Upper lobe of left lung (tissue), 4 donors: ENCODE measurements at regions not wholly inside any gene's neighbourhood (a gene's known extent, or its start where the extent isn't known, plus 50 kb on each side); places are given as distances from the start of the nearest gene placed in this dataset.

Source experiments
- POLR2A ChIP-seq, 4 donors: fragments of 450-650 bp; IDR thresholded peaks; one replicate each; pipeline ENCODE4 v1.5.1; 2016 to 2017; ENCODE audit warnings: antibody characterized with exemption in 4 of 4, mild to moderate bottlenecking in 2 of 4
- POLR2AphosphoS5 ChIP-seq, 2 donors: sonication (generic); formaldehyde crosslinking; IDR thresholded peaks; one replicate each; pipeline ENCODE4 v1.5.1; 2017; ENCODE audit warnings: antibody characterized with exemption in 2 of 2
- TF ChIP-seq, protein P1 (sequence below), 6 experiments: fragments of 450-650 bp in 4 of 6; fragments of 200-600 bp in 2 of 6; sonication (generic) in 2 of 6; IDR thresholded peaks; one replicate each; pipeline ENCODE4 v1.5.1; 2016 to 2019; ENCODE audit warnings: antibody characterized with exemption in 6 of 6

DNA sequence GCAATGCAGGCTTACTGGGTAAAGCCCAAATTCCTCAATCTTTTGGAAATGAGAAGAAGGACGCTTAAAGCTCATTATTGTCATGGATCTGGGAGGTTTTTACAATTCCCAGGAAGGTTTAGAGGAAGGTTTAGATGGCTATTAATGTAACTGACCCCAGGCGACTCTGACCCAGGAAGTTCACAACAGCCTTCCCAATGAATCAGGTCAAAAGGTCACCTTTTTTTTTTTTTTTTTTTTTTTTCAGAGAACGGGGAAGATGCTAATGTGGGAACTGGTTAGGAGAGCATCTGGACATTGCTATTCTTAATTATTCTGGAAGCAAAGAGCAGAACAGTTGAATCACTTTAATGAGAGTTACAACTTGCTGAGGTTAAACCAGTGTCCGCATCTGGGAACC, 149.9 kb upstream of the ITGB1 start:
- TF ChIP-seq, protein P1, sequence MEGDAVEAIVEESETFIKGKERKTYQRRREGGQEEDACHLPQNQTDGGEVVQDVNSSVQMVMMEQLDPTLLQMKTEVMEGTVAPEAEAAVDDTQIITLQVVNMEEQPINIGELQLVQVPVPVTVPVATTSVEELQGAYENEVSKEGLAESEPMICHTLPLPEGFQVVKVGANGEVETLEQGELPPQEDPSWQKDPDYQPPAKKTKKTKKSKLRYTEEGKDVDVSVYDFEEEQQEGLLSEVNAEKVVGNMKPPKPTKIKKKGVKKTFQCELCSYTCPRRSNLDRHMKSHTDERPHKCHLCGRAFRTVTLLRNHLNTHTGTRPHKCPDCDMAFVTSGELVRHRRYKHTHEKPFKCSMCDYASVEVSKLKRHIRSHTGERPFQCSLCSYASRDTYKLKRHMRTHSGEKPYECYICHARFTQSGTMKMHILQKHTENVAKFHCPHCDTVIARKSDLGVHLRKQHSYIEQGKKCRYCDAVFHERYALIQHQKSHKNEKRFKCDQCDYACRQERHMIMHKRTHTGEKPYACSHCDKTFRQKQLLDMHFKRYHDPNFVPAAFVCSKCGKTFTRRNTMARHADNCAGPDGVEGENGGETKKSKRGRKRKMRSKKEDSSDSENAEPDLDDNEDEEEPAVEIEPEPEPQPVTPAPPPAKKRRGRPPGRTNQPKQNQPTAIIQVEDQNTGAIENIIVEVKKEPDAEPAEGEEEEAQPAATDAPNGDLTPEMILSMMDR (IDR thresholded peaks at IDR 0.05): no peak
- no peak for TF ChIP-seq POLR2A (IDR thresholded peaks at IDR 0.05)
- TF ChIP-seq POLR2AphosphoS5 (IDR thresholded peaks at IDR 0.05): no peak
